Activated B cell treated with CpG ODN at 0.5 μM for 24 hours (primary cell): ENCODE measurements at regions not wholly inside any gene's neighbourhood (a gene's known extent, or its start where the extent isn't known, plus 50 kb on each side); places are given as distances from the start of the nearest gene placed in this dataset.
"Not testable (repeated sequence)": the region's sequence is repeated elsewhere in the genome, so short reads cannot be mapped to it uniquely, and the experiment has no call there.

Source experiments
- ATAC-seq: fragments of 200-7000 bp; cut with Tn5 transposase; one replicate; pipeline ENCODE4 v1.10.0; 2021; ENCODE audit warnings: low read depth, mild to moderate bottlenecking, moderate library complexity
- CTCF ChIA-PET: fragments of 350-600 bp; sonication (Branson Sonifier 250); formaldehyde crosslinking; loops from one replicate; lab custom pipeline; 2021; ENCODE audit warnings: antibody characterized with exemption; lab: Charles Lee
- POLR2A ChIA-PET: fragments of 350-600 bp; sonication (Branson Sonifier 250); formaldehyde crosslinking; loops from one replicate; lab custom pipeline; 2021; ENCODE audit warnings: antibody characterized with exemption; lab: Charles Lee
- DNase-seq: peaks from one replicate; pipeline ENCODE4 v3.0.0; 2022
- H3K27ac Mint-ChIP-seq: one replicate; pipeline ENCODE4 v1.8.0; 2020; ENCODE audit warnings: mixed read lengths
- H3K27me3 Mint-ChIP-seq: one replicate; pipeline ENCODE4 v1.8.0; 2021; ENCODE audit warnings: mixed read lengths
- H3K36me3 Mint-ChIP-seq: one replicate; pipeline ENCODE4 v1.8.0; 2021; ENCODE audit warnings: low read depth, mixed read lengths
- H3K4me1 Mint-ChIP-seq: one replicate; pipeline ENCODE4 v1.8.0; 2021; ENCODE audit warnings: mixed read lengths
- H3K4me3 Mint-ChIP-seq: one replicate; pipeline ENCODE4 v1.8.0; 2020; ENCODE audit warnings: mild to moderate bottlenecking, mixed read lengths
- H3K9me3 Mint-ChIP-seq: one replicate; pipeline ENCODE4 v1.8.0; 2020; ENCODE audit warnings: mixed read lengths
- CTCF ChIP-seq: fragments of 200-600 bp; IDR thresholded peaks from one replicate; pipeline ENCODE4 v1.8.0; 2022; ENCODE audit warnings: antibody characterized with exemption, mild to moderate bottlenecking
- intact Hi-C: fragments of 100-400 bp; cut with micrococcal nuclease; formaldehyde crosslinking; loops from one replicate; pipeline ENCODE4 v1.15.1; 2024

- Mint-ChIP-seq H3K4me1 (no peaks in the 10 kb centered on the region), H3K9me3 (peaks cover 4% of the 10 kb centered on the region), H3K27ac (no peak overlapping the region), H3K36me3 (no peaks in the 10 kb centered on the region), H3K27me3 (no peaks in the 10 kb centered on the region), H3K4me3 (no peak overlapping the region)
- no peak for TF ChIP-seq CTCF
- CTCF ChIA-PET = no interaction called here
- intact Hi-C loops = no loop called here
- POLR2A ChIA-PET = no interaction called here
- no peak for ATAC-seq
- no peak for DNase-seq
Observed at GRCh38 chr6:103107985-103108384, 1714.5 kb downstream of the GRIK2 start.

DNA sequence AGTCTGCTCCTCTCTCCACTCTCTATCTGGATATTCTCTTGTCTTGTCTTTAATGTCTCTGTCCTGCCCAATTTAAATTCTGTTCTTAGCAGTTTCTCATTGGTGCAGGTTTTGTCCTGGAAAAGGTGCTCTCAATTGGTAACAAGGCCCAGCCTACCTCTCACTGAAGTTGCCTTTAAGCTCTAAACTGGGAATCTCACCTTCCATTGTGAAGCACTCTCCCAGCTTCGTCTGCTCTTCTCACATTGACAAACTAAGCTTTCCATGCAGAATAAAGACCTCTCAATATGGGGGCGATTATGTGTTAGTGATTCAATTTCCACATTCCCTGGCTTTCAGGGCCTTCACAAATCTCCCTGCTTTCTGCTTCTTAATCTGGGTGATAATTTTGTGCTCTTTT is 1712.2 kb downstream of the GRIK2 start:
- ChIA-PET CTCF (no interaction called here), POLR2A (no interaction called here)
- Mint-ChIP-seq H3K4me1 (no peaks in the 10 kb centered on the region), H3K9me3 (peaks cover 8% of the 10 kb centered on the region), H3K27me3 (no peaks in the 10 kb centered on the region), H3K36me3 (no peaks in the 10 kb centered on the region), H3K27ac (no peak overlapping the region), H3K4me3 (no peak overlapping the region)
- intact Hi-C loops = no loop called here
- TF ChIP-seq CTCF = no peak
- ATAC-seq (no peak), DNase-seq (no peak)

GRCh38 chr6:103101267-103101666 is 1707.8 kb downstream of the GRIK2 start:
- ATAC-seq (no peak), DNase-seq (no peak)
- CTCF ChIA-PET = no interaction called here
- Mint-ChIP-seq H3K36me3 (no peaks in the 10 kb centered on the region), H3K9me3 (peaks cover 16% of the 10 kb centered on the region), H3K27me3 (no peaks in the 10 kb centered on the region), H3K4me1 (no peaks in the 10 kb centered on the region), H3K4me3 (no peak overlapping the region), H3K27ac (no peak overlapping the region)
- intact Hi-C loops = no loop called here
- TF ChIP-seq CTCF = no peak
- POLR2A ChIA-PET = no interaction called here

DNA sequence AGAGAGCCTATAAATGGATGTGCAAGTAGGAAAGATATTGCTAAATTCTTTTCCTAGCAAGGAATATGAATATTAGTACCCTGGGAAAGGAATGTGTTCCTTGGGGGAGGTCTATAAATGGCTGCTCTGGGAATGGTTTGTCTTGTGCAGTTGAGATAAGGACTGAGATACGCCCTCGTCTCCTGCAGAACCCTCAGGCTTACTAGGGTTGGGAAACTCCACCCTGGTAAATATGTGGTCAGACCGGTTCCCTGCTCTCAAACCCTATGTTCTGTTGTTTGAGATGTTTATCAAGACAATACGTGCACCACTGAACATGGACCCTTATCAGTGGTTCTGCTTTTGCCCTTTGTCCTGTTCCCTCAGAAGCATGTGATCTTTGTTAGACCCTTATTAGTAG is 1698.9 kb downstream of the GRIK2 start:
- H3K4me3 Mint-ChIP-seq, ATAC-seq, H3K27ac Mint-ChIP-seq, CTCF ChIA-PET, H3K36me3 Mint-ChIP-seq, POLR2A ChIA-PET, DNase-seq, H3K9me3 Mint-ChIP-seq, H3K4me1 Mint-ChIP-seq, intact Hi-C loops, H3K27me3 Mint-ChIP-seq: not testable (repeated sequence)

DNA sequence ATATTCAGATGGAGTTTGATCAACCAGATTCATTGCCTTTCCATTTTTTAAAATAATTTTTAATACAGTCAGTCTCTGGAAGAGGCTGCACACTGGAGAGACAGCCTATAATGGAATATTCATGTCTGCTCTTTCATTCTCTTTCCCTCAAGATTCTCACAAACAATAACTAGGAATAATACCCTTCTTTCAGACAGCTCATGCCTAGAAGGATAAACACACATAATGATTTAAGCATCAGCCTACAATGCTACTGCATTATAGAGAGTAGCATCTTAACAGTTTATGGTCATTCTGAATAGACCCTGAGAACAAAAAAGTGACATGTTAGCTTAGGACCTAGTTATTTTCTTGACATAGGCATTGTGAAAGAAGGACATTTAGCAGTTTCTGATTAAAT is 1692.3 kb downstream of the GRIK2 start:
- intact Hi-C loops = no loop called here
- H3K9me3 Mint-ChIP-seq = no peaks in the 10 kb centered on the region
- H3K36me3 Mint-ChIP-seq = no peaks in the 10 kb centered on the region
- no peak overlapping the region for H3K27ac Mint-ChIP-seq
- no peak overlapping the region for H3K4me3 Mint-ChIP-seq
- CTCF ChIA-PET = no interaction called here
- no peak for TF ChIP-seq CTCF
- no peaks in the 10 kb centered on the region for H3K4me1 Mint-ChIP-seq
- no peak for DNase-seq
- ATAC-seq = no peak
- H3K27me3 Mint-ChIP-seq = no peaks in the 10 kb centered on the region
- POLR2A ChIA-PET = no interaction called here

DNA sequence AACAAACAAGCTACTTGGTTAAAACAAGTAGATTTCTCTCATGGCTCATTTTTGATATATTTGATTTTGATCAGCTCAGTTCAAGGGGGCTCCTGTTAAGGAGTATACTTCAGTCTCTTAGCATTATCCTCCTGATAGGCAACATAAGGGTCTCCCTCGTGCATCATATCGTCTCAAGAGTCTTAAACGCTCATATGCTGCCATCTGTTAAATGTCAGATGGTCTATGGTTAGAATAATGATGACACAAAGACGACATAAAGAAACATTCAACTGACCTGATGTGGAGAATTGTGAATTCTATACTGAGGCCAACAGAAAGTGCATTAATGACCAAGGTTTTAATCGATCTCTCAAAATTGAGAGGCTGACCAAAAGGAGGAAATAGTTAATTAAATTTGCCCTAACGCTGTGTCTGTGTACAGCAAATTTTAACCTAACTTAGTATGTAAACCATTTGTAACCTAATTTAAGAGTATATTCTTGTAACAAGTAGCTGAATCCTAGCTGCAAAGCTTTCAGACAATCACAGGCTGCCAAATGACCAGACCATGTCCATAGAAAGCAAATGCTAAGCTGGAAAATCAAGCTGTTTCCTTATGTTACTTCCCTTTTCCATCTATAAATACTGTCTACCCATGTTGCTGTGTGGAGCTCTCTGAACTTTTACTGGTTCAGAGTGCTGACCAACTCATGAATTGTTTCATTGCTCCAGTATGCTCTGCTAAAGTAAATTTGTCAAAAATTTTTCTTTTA is 1688.5 kb downstream of the GRIK2 start:
- ATAC-seq (no peak), DNase-seq (no peak)
- intact Hi-C loops = no loop called here
- Mint-ChIP-seq H3K27me3 (no peaks in the 10 kb centered on the region), H3K4me1 (no peaks in the 10 kb centered on the region), H3K36me3 (no peaks in the 10 kb centered on the region), H3K27ac (no peak overlapping the region), H3K9me3 (no peaks in the 10 kb centered on the region), H3K4me3 (no peak overlapping the region)
- ChIA-PET CTCF (no interaction called here), POLR2A (no interaction called here)
- no peak for TF ChIP-seq CTCF
